Erythroblast (primary cell): ENCODE measurements at regions not wholly inside any gene's neighbourhood (a gene's known extent, or its start where the extent isn't known, plus 50 kb on each side); places are given as distances from the start of the nearest gene placed in this dataset.
"Not testable (repeated sequence)": the region's sequence is repeated elsewhere in the genome, so short reads cannot be mapped to it uniquely, and the experiment has no call there.

Source experiments
- DNase-seq, 2 experiments: peaks; one replicate each; lab custom pipeline; 2025; lab: John Stamatoyannopoulos, UW
- GATA1 ChIP-seq: IDR thresholded peaks from 2 replicates; pipeline ENCODE4 v1.6.1; 2011; ENCODE audit warnings: low read depth, mild to moderate bottlenecking, control low read depth, low read length, moderate library complexity
- POLR2A ChIP-seq: IDR thresholded peaks from 2 replicates; pipeline ENCODE4 v1.6.1; 2011; ENCODE audit warnings: mild to moderate bottlenecking, low read length

- TF ChIP-seq GATA1 (no peak), POLR2A (no peak)
- DNase-seq, result no peak
Measured at GRCh38 chrY:8809076-8809475, 528.2 kb upstream of the TSPY4 start.

- TF ChIP-seq POLR2A, result no peak
- no peak for TF ChIP-seq GATA1
- DNase-seq, result no peak
Measured at GRCh38 chrY:8814143-8814542, 523.1 kb upstream of the TSPY4 start.

- TF ChIP-seq POLR2A (no peak), GATA1 (no peak)
- no peak for DNase-seq
Measured at GRCh38 chrY:8815616-8816015, 521.6 kb upstream of the TSPY4 start.

- TF ChIP-seq GATA1, result no peak
- no peak for TF ChIP-seq POLR2A
- no peak for DNase-seq
Measured at GRCh38 chrY:8820032-8820431, 517.2 kb upstream of the TSPY4 start.

- TF ChIP-seq POLR2A, result no peak
- TF ChIP-seq GATA1, result no peak
- no peak for DNase-seq
Measured at GRCh38 chrY:8821106-8821505, 516.2 kb upstream of the TSPY4 start.

- no peak for DNase-seq
- TF ChIP-seq GATA1, result no peak
- no peak for TF ChIP-seq POLR2A
Measured at GRCh38 chrY:8852278-8852677, 485.0 kb upstream of the TSPY4 start.

GRCh38 chrY:8888371-8888770 is 448.9 kb upstream of the TSPY4 start:
- DNase-seq, result no peak
- no peak for TF ChIP-seq GATA1
- no peak for TF ChIP-seq POLR2A

- TF ChIP-seq POLR2A (no peak), GATA1 (no peak)
- DNase-seq, result no peak
Measured at GRCh38 chrY:8897876-8898275, 439.4 kb upstream of the TSPY4 start.

- TF ChIP-seq GATA1, result no peak
- no peak for TF ChIP-seq POLR2A
- no peak for DNase-seq
Measured at GRCh38 chrY:8905141-8905540, 432.1 kb upstream of the TSPY4 start.

- not testable (repeated sequence) for DNase-seq
Measured at GRCh38 chrY:8922576-8922975, 414.7 kb upstream of the TSPY4 start.
